Embryonic facial prominence (tissue), 1 donor: ENCODE measurements at regions not wholly inside any gene's neighbourhood (a gene's known extent, or its start where the extent isn't known, plus 50 kb on each side); places are given as distances from the start of the nearest gene placed in this dataset.

Experiments used
- DNase-seq: peaks from one replicate; pipeline ENCODE4 v3.0.0-alpha.2; 2016; ENCODE audit errors: extremely low spot score

GRCh38 chr21:35428937-35429336, 379.8 kb upstream of the RUNX1 start:
- no peak for DNase-seq

GRCh38 chr21:35428489-35428888, 379.4 kb upstream of the RUNX1 start:
- DNase-seq, result peak; percentile 11

DNA sequence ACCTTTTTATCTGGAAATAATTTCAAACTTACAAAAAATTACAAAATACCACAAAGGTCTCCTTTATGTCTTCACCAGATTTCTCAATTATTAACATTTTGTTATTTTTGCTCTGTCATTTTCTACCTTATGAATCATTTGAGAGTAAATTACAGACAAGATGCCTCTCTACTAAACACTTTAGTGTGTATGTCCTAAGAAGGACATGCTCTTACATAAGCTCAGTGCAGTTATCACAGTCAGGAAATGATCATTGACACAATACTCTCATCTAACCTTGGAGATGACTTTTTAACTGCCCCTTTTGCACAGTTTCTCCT, 378.9 kb upstream of the RUNX1 start:
- DNase-seq, result no peak

GRCh38 chr21:35427320-35428000, 378.4 kb upstream of the RUNX1 start:
- no peak for DNase-seq

DNA sequence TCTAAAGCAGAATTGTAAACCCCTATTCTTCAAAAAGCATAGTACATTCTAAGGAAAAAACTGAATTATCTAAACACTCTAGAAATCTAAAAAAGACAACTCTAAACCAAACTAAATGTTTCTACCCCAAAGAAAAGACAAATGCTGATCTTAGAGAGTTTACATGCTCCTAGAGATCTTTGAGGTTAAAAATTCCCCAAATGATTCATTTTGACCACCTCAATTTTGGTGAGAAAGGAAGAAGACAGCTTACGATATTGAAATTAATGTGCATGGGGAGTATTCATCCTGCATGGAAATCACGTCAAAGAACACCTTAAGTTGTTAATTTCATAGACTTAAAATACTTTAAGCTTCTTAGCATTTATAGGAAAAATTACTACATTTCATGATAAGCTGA, 377.8 kb upstream of the RUNX1 start:
- no peak for DNase-seq

- no peak for DNase-seq
Observed at GRCh38 chr21:35426469-35426868, 377.4 kb upstream of the RUNX1 start.

GRCh38 chr21:35424122-35424521, 375.0 kb upstream of the RUNX1 start:
- no peak for DNase-seq

- DNase-seq, result no peak
Observed at GRCh38 chr21:35423709-35424108, 374.6 kb upstream of the RUNX1 start.

- no peak for DNase-seq
Observed at GRCh38 chr21:35422011-35422410, 372.9 kb upstream of the RUNX1 start.

- DNase-seq, result no peak
Observed at GRCh38 chr21:35421221-35421620, 372.1 kb upstream of the RUNX1 start.

DNA sequence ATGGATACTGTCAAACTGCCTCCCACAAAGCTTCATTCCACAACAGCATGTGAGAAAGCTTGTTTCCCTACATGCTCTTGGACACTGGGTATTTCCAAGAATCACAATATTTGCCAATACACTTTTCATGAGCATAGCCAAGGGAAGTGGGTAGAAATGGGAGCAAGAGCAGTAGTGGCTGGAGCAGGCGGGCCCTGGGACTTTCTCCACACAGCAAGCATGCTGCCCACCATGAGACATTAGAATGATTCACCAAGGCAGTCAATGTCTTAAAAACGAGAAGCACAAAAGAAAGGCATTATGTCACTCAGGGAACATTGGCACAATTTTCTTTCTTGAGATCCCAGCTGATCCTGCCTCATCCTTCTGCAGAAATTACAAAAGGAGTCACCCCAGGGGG, 371.6 kb upstream of the RUNX1 start:
- DNase-seq, result no peak

- no peak for DNase-seq
Observed at GRCh38 chr21:35417762-35418161, 368.7 kb upstream of the RUNX1 start.

DNA sequence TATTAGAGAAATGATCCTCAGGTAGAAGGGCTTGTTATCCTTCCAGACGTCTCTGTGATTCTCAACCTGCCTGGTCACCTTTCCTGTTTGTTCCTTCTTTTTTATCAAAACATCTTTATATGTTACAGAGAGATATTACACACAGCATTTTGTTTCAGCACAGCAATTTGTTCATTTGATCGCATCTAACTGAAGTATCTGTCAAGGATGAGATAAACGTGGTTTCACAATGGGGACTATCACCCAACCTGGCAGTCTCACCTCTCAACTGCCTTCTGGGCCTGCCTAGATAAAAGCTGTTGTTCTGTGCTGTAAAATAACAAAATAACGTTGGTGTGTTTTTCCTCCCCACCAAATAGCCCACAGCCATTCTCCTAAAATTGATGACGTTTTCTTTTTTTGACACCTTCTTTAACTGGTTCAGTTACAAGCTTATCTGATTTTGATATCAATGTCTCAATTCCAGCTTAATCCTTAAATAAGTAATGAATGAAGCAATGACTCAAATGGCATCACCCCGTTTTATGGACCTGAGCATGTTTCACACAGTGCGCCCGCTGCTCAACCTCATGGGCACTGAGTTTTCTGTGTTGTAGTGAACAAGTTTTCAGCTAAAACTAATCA, 367.9 kb upstream of the RUNX1 start:
- no peak for DNase-seq

- DNase-seq, result no peak
Observed at GRCh38 chr21:35414507-35415139, 365.5 kb upstream of the RUNX1 start.

- no peak for DNase-seq
Observed at GRCh38 chr21:35414056-35414455, 365.0 kb upstream of the RUNX1 start.

GRCh38 chr21:35412231-35412630, 363.1 kb upstream of the RUNX1 start:
- DNase-seq, result no peak

GRCh38 chr21:35411434-35411833, 362.3 kb upstream of the RUNX1 start:
- no peak for DNase-seq

GRCh38 chr21:35410656-35411055, 361.6 kb upstream of the RUNX1 start:
- DNase-seq, result no peak

DNA sequence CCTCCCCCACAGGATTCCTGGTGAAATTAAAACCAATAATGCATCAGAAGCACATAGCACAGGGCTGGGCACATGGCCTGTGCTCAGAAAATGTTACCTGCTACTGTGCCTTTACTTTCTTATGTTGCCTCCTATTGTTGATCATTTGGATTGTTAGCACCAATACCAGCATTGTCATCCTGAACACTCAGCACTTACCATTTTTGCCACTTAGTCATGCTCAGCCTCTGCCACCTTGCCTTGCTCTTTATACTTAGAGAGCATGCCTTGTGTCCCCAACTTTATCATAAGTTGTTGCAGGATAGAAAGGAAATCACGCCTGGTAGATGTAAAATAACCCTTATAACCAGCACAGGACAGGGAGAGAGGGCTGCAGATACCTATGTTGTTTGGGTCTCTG, 361.0 kb upstream of the RUNX1 start:
- DNase-seq, result no peak

GRCh38 chr21:35408401-35408800, 359.3 kb upstream of the RUNX1 start:
- no peak for DNase-seq

DNA sequence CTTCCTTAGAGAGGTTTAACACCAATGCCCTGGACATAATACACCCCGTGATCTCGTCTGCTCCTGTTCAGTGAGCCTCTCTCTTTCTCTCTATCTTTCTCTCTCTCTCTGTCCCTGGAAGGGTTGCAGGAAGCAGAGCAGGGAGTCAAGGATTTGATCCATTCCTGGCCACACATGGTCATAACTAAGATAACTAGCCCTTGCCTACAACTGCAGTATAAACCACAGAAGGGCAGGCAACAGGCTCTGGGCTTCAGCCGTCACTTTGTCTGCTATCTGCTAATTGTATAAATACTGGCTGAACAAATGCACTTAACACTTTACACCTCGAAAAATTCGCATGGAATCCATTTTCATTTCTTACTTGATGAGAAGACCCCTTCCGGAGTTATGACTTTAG, 357.5 kb upstream of the RUNX1 start:
- no peak for DNase-seq

DNA sequence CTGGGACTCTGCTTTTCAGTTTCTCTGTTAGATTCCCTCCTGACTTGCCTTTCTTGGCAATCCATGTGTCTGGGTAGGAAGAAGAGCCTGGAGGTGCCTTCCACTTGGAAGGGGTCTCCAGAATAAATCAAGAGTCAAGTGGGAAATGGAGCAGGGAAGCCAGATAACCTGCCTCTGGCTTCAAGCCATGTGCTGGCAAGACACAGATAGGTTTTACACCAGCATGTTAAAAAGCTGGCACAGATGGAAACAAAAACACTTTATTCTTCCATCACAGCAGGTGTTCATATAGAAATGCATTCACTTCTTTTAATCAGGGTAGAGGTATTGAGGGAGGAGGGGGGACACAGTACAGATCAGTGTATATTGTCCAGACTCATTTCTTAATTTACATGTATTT, 356.9 kb upstream of the RUNX1 start:
- no peak for DNase-seq

DNA sequence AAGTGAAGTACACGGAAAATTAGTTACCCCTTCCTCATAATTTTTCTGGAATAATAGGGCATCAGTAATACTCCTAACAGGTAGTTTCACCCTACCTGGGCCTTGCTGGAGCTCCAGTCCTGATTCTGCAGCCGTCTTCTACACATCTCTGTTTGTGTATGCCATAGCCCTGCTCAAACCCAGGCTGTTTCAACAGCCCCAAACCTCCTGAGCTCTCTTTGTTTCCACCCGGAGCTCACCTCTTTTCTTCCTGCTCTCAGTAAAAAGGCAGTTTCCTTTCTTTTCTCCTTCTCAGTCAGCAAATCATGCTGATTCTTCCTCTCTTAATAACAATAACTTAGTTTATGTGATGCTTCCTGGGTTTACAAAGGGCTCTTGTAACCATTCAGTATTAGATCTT, 355.1 kb upstream of the RUNX1 start:
- no peak for DNase-seq

DNA sequence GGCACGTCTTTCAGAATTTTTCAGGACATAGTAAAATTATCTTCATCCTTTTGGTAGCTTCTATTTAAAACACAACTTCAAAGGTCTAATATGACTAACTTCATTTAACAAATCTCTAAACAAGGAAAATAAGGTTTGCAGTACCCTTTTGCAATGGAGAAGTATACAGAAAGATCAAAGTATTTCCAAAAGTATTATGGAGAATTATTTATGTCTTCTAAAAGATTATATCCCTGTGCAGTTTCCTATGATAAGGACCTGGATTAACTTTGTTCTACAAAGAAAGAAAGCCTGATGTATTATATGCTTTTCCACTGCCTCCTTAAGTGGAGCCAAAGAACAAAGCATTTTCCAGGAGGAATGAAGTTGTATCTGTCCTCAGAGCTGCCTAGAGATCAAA, 353.0 kb upstream of the RUNX1 start:
- DNase-seq, result no peak
